Heart left ventricle (tissue), 16 donors: ENCODE measurements at regions not wholly inside any gene's neighbourhood (a gene's known extent, or its start where the extent isn't known, plus 50 kb on each side); places are given as distances from the start of the nearest gene placed in this dataset.

Experiments used
- ATAC-seq, 4 donors: fragments of 200-7000 bp; cut with Tn5 transposase; one replicate each; pipeline ENCODE4 v1.9.1; 2020 to 2022; ENCODE audit warnings: moderate library complexity in 4 of 4, mild to moderate bottlenecking in 3 of 4, moderate number of reproducible peaks in 1 of 4
- DNase-seq, 5 donors: peaks; one replicate each; pipeline ENCODE4 v3.0.0-alpha.2; 2020
- H3K27ac ChIP-seq, 12 donors: fragments of 200-600 bp; sonication (generic) in 4 of 12; one replicate each; pipeline versions ENCODE4 v1.5.0 to v1.8.0; 2016 to 2022; ENCODE audit warnings: mild to moderate bottlenecking in 2 of 12
- H3K27me3 ChIP-seq, 9 donors: fragments of 200-600 bp; sonication (generic) in 2 of 9; one replicate each; pipeline versions ENCODE4 v1.5.1 to v1.8.0; 2016 to 2022; ENCODE audit warnings: mild to moderate bottlenecking in 3 of 9
- H3K36me3 ChIP-seq, 9 donors: fragments of 200-600 bp; sonication (generic) in 2 of 9; one replicate each; pipeline versions ENCODE4 v1.5.0 to v1.8.0; 2018 to 2022; ENCODE audit warnings: mild to moderate bottlenecking in 2 of 9
- H3K4me1 ChIP-seq, 12 donors: fragments of 200-600 bp; sonication (generic) in 4 of 12; one replicate each; pipeline versions ENCODE4 v1.5.0 to v1.8.0; 2016 to 2022; ENCODE audit warnings: mild to moderate bottlenecking in 3 of 12
- H3K4me3 ChIP-seq, 12 donors: fragments of 200-600 bp; sonication (generic) in 4 of 12; one replicate each; pipeline versions ENCODE4 v1.5.0 to v1.8.0; 2017 to 2022; ENCODE audit warnings: mild to moderate bottlenecking in 9 of 12, moderate library complexity in 4 of 12
- H3K9me3 ChIP-seq, 12 donors: fragments of 200-600 bp; sonication (generic) in 4 of 12; one replicate each; pipeline versions ENCODE4 v1.5.0 to v1.8.0; 2016 to 2022; ENCODE audit warnings: mild to moderate bottlenecking in 1 of 12
- POLR2A ChIP-seq, 2 donors: fragments of 450-650 bp; IDR thresholded peaks; one replicate each; pipeline ENCODE4 v1.6.1; 2017; ENCODE audit warnings: antibody characterized with exemption in 2 of 2, mild to moderate bottlenecking in 2 of 2, moderate library complexity in 2 of 2
- WGBS, 4 donors: extraction: QIAGEN DNeasy Blood & Tissue Kit in 2 of 4; methylation state at CpG; one replicate each; pipeline versions ENCODE4 v1.1.5 to v1.1.7; 2013 to 2018; 5-methylcytosine and 5-hydroxymethylcytosine counted together
- intact Hi-C, 10 donors: fragments of 100-400 bp; cut with DNase I; formaldehyde crosslinking; loops; one replicate each; pipeline versions ENCODE4 v1.11.1 to v1.14.2; 2022
- TF ChIP-seq, protein P1 (sequence below), 12 donors: fragments of 200-600 bp; sonication (generic) in 4 of 12; IDR thresholded peaks; one replicate each; pipeline versions ENCODE4 v1.5.0 to v1.8.0; 2018 to 2022; ENCODE audit warnings: antibody characterized with exemption in 12 of 12, mild to moderate bottlenecking in 5 of 12
- donor health status: ischemic (EF 13 %, LVEDD 7.1; RV severe dilation, severe dysfunction).
- donor health status: healthy with polysubstance abuse.
- donor health status: DM: no; HTN: yes; CAD: no.
- donor health status: DM: no; HTN: no; CAD: no.
- donor health status: ischemic (EF 25% LVEDD 6.9; RV normal size, moderate dysfunction).
- donor health status: ischemic (EF 25% LVEDD 5.7; RV mildly dilated, moderate dysfunction).
- donor health status: healthy.
- donor health status: DM: yes; HTN: yes; CAD: no.
- donor health status: ischemic (EF 35%, LVEDD 5.7; RV mildly dilated, moderate dysfunction).
- donor health status: nonischemic (EF 11% LVEDD 7.7; RV severe dilation, severe dysfunction).
- donor health status: DM: yes; HTN: yes; CAD: no.
- donor health status: PGD.
- donor health status: ischemic (EF 29% LVEDD 5.4; RV normal size, mild dysfunction).
- donor health status: nonischemic (EF 23%, LVEDD 6.1; RV moderate dilation, normal function).

GRCh38 chr11:116312570-116313391 lies 460.0 kb downstream of the BUD13 start:
- Histone ChIP-seq H3K4me3 (peak overlapping the region in 4 of 12 donors; percentile 1 to 33 (median 10)), H3K27ac (no peak overlapping the region), H3K27me3 (peaks cover 0 to 4% (median 0%) of the 10 kb centered on the region in 9 donors), H3K4me1 (peaks cover 0 to 19% (median 12%) of the 10 kb centered on the region in 12 donors), H3K9me3 (no peaks in the 10 kb centered on the region), H3K36me3 (no peaks in the 10 kb centered on the region)
- TF ChIP-seq POLR2A (IDR thresholded peaks at IDR 0.05) = no peak
- TF ChIP-seq, protein P1, sequence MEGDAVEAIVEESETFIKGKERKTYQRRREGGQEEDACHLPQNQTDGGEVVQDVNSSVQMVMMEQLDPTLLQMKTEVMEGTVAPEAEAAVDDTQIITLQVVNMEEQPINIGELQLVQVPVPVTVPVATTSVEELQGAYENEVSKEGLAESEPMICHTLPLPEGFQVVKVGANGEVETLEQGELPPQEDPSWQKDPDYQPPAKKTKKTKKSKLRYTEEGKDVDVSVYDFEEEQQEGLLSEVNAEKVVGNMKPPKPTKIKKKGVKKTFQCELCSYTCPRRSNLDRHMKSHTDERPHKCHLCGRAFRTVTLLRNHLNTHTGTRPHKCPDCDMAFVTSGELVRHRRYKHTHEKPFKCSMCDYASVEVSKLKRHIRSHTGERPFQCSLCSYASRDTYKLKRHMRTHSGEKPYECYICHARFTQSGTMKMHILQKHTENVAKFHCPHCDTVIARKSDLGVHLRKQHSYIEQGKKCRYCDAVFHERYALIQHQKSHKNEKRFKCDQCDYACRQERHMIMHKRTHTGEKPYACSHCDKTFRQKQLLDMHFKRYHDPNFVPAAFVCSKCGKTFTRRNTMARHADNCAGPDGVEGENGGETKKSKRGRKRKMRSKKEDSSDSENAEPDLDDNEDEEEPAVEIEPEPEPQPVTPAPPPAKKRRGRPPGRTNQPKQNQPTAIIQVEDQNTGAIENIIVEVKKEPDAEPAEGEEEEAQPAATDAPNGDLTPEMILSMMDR (IDR thresholded peaks at IDR 0.05) = no peak
- ATAC-seq (peak; percentile 90 to 98 (median 96)), DNase-seq (peak; percentile 84 to 92 (median 89))
- WGBS, 4 donors = 22 to 32% (median 24%) methylated on average over 14 to 15 of the region's 15 CpGs
- intact Hi-C loops = no loop called here

- no peak for ATAC-seq
- H3K4me3 ChIP-seq = no peak overlapping the region
Measured at GRCh38 chr11:116311206-116311605, 461.6 kb downstream of the BUD13 start.

DNA sequence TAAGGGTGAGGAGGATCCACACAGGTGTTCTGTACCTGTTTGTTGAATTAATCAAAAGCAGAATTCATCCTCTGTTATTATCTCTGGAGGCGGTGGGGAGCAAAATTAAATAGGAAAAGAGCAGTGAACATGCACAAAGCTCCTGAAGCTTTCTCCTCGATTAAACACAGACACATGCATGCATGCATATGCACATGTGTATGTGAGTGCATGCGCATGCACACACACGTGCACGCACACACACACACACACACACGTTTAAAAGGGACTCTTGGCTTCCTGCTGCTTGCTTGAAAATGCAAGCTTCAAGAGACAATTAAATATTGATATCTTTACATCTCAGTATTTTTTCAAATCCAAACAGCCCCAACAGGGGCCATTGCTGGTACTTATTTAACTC lies 462.1 kb downstream of the BUD13 start:
- Histone ChIP-seq H3K27ac (no peak overlapping the region), H3K36me3 (no peaks in the 10 kb centered on the region), H3K9me3 (no peaks in the 10 kb centered on the region), H3K4me3 (no peak overlapping the region), H3K27me3 (peaks cover 0 to 4% (median 0%) of the 10 kb centered on the region in 9 donors), H3K4me1 (peaks cover 0 to 19% (median 12%) of the 10 kb centered on the region in 12 donors)
- TF ChIP-seq, protein P1 (IDR thresholded peaks at IDR 0.05) = no peak
- no peak for TF ChIP-seq POLR2A (IDR thresholded peaks at IDR 0.05)
- intact Hi-C loops = no loop called here
- DNase-seq (no peak), ATAC-seq (no peak)
- 77 to 86% (median 85%) methylated on average over 6 of the region's 6 CpGs for WGBS, 4 donors

More at GRCh38 chr11:116311206-116311605, 461.6 kb downstream of the BUD13 start:
- WGBS, 4 donors = 44 to 74% (median 62%) methylated on average over 2 to 3 of the region's 3 CpGs
- Histone ChIP-seq H3K4me1 (peaks cover 0 to 19% (median 12%) of the 10 kb centered on the region in 12 donors), H3K27me3 (peaks cover 0 to 4% (median 0%) of the 10 kb centered on the region in 9 donors), H3K36me3 (no peaks in the 10 kb centered on the region), H3K9me3 (no peaks in the 10 kb centered on the region), H3K27ac (no peak overlapping the region)
- TF ChIP-seq POLR2A (IDR thresholded peaks at IDR 0.05) = no peak
- TF ChIP-seq, protein P1 (IDR thresholded peaks at IDR 0.05) = no peak
- DNase-seq = peak in 1 of 5 donors; percentile 45
- intact Hi-C loops = no loop called here

DNA sequence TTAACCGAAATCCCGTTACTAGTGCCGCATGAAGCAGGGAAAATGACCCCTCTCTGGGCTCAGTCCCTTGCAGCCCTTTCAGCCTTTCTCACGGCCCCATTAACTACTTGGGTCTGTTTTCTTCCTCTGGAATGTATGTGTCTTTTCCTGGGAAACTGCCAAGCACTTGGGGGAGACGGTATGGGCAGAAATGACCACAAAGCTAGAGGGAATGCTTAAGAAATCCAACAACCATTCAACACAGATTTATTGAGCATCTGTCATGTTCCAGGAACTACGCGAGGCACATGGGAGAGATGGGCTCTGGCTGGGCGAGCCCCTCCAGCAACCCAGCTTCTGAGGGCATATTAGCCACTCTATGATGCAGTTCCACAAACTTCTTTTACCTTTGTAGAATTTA lies 462.6 kb downstream of the BUD13 start:
- intact Hi-C loops = no loop called here
- no peak overlapping the region for H3K4me3 ChIP-seq
- no peak for ATAC-seq
- H3K36me3 ChIP-seq = no peaks in the 10 kb centered on the region
- H3K4me1 ChIP-seq = peaks cover 0 to 19% (median 12%) of the 10 kb centered on the region in 12 donors
- H3K9me3 ChIP-seq = no peaks in the 10 kb centered on the region
- H3K27ac ChIP-seq = no peak overlapping the region
- TF ChIP-seq, protein P1 (IDR thresholded peaks at IDR 0.05) = no peak
- TF ChIP-seq POLR2A (IDR thresholded peaks at IDR 0.05) = no peak
- 77 to 85% (median 82%) methylated on average over 8 of the region's 8 CpGs for WGBS, 4 donors
- peaks cover 0 to 4% (median 0%) of the 10 kb centered on the region in 9 donors for H3K27me3 ChIP-seq
- no peak for DNase-seq
